ENCODE measurements at regions not wholly inside any gene's neighbourhood (a gene's known extent, or its start where the extent isn't known, plus 50 kb on each side); places are given as distances from the start of the nearest gene placed in this dataset.

GRCh38 chr11:11076276-11076675 lies 218.4 kb upstream of the ZBED5 start:
- DNase-seq: no peak

GRCh38 chr11:11075515-11076171 lies 217.8 kb upstream of the ZBED5 start:
- no peak for DNase-seq

- DNase-seq: no peak
Measured at GRCh38 chr11:11074686-11075335, 217.0 kb upstream of the ZBED5 start.

GRCh38 chr11:11073996-11074395 lies 216.1 kb upstream of the ZBED5 start:
- DNase-seq: no peak

DNA sequence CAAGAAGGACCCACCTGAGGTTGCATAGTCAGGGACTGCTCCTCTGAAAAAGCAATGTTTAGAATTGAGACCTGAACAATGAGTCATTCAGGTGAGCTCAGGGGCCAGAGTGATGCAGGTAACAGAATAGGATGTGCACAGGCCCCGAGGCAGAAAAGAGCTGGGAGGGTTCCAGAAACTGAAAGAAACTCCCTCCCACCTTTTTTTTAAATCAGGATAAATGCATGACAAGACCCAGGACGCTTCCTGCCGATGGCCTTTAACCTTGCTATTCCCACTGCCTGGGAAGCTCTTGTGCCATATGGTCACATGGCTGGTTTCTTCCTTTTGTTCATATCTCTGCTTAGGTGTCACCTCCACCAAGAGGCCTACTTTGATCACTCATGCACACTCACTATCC lies 214.2 kb upstream of the ZBED5 start:
- DNase-seq: no peak

DNA sequence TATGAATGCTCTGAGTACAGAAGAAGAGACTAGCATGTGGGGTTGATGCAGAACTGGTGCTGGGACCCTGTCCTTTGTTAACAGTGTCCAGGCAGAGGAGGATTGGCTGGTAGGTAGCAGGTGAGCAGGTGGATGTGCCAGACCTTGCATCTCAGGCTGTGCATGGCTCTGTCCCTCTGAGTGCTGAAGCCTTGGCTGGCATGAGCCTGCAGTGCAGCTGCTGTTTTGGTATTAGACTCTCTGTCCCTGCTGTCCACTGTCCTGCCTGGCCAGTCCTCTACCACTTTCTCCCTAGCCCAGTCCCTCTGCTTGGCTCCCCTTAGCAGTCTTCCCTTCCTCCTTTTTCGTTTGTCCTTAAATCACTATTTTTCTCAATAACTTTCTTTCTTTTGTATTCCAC lies 213.6 kb upstream of the ZBED5 start:
- DNase-seq: no peak

DNA sequence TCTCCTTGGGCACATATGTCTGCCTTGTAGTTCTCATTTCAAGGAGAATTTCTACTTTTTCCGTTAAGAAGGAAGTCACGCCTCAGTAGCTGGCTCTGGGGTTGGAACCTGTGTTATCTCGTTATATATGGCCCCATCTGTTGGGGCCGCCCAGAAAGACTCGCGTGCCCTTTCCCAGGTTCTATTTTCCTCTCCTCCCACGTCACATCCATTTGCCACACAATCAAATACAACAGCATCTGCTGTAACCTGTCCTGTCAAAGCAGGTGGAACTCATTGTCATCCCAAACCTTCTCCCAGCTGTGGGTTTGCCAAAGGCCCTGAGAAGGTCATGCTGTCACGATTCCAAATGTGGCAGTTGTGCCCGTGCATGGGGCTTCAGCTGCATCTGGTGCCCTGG lies 213.1 kb upstream of the ZBED5 start:
- no peak for DNase-seq

DNA sequence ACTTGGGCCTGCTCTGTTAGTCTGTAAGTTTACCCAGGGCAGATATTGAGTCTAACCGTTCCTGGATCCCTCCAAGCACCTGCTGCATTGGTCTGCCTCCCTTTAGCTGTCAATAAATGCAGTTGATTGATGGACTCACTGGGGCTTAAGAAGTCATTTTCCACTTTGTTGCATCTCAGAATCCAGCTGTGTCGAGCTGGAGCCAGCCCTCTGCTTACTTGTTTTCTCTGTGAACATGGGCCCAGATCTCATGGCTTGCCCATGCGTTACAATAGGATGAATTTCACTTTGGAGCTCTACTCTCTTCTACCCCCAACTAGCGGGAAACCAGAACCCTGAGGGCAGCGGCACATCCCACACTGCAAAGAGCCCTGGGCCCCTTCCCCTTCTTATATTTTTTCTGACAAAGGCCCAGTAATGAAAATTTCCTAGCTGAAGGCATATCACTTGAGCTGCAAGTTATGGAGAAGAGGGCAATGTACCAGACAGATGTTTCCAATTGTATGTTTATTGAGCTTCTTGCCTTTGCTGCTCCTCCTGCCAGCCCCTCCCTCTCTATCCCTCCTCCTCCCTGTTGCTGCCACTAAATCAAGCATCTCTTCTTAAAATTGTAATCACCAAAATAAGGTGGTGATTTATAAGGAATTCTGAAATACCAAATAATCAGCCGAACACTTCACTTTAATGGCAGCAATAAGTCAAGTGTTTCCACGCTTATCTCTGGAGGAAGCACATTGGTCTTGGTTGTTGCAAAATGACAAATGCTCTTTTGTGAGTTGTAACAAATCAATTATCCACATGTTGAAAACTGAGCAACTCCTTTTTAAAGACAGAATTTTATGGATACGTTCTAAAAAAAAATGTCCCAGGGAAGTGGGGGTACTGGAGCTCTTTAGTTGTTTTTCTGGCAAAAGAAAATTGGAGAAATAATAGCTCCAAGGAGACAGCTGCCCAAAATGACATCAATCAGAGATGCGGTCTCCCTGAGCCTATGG lies 212.3 kb upstream of the ZBED5 start:
- DNase-seq: no peak

DNA sequence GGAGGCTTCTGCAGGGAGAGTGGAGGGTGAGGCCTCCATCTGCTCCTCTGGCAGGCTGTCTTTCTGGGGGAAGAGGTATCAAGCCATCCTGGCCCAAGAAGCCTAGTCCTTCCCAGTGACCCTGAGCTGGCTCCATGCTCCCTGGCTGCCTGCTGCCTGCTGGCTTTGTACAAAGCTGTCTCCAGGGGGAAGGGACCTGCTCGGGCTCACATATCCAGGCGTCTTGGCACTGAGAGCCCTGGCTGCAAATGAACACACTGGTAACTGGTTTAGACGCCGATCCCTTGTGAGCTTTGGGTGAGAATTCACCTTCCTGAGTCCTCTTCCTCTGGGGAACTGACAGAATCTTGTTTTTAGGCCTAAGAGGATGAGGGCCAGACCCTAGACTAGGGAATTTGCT lies 210.3 kb upstream of the ZBED5 start:
- DNase-seq: no peak

- no peak for DNase-seq
Measured at GRCh38 chr11:11065396-11065795, 207.5 kb upstream of the ZBED5 start.

DNA sequence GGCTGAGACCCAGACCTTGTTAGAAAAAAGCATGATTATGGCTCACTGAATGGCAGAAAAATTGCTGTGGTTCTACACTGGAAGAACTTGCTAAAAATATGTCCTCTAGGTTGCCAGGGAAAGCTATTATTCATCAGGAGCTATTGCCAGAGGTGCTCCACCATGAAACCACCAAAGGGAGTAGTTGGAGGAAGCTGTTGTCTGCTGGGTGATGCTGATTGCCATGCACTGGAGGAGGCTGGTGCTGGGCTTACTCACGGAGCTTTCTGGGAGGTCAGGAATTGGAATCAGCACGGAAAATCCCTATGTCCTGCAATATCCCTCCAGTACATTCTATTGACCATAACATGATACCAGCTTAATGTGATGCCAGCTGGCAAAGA lies 199.6 kb upstream of the ZBED5 start:
- DNase-seq: no peak

DNA sequence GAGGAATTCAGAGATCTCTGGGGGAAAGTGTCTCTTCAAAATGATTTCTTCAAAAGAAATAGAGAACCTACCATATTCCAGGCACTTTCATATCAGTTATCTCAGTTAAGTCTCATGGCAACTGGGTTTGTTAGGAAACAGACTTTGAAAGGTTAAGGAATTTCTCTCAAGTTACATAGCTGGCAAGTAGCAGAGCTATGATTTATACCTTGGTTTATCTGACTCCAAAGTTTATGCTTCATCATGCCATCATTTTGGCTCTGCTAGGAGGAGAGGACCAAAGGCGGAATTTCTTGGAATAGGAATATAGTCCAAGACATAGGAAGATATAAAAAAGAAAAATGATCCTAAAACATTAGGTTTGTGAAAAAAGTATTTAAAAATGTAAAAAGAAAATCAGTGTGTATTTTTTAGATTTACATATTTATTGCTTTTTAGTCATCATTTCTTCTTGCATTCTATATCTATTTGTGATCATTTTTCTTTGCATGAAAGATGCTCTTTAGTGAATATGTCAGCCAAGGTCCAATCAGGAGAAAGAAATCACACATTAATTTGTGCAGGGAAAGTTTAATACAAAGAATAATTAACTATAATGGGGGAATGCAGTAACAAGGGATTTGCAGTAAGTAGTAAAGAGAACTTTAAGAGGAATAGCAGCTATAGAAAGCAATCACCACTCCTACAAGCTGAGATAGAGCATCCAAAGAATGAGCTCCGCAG lies 199.1 kb upstream of the ZBED5 start:
- no peak for DNase-seq

GRCh38 chr11:11056316-11056715 lies 198.5 kb upstream of the ZBED5 start:
- no peak for DNase-seq

GRCh38 chr11:11047851-11048610 lies 190.2 kb upstream of the ZBED5 start:
- DNase-seq: no peak

- no peak for DNase-seq
Measured at GRCh38 chr11:11046781-11047180, 188.9 kb upstream of the ZBED5 start.

- DNase-seq: no peak
Measured at GRCh38 chr11:11045156-11045930, 187.5 kb upstream of the ZBED5 start.

DNA sequence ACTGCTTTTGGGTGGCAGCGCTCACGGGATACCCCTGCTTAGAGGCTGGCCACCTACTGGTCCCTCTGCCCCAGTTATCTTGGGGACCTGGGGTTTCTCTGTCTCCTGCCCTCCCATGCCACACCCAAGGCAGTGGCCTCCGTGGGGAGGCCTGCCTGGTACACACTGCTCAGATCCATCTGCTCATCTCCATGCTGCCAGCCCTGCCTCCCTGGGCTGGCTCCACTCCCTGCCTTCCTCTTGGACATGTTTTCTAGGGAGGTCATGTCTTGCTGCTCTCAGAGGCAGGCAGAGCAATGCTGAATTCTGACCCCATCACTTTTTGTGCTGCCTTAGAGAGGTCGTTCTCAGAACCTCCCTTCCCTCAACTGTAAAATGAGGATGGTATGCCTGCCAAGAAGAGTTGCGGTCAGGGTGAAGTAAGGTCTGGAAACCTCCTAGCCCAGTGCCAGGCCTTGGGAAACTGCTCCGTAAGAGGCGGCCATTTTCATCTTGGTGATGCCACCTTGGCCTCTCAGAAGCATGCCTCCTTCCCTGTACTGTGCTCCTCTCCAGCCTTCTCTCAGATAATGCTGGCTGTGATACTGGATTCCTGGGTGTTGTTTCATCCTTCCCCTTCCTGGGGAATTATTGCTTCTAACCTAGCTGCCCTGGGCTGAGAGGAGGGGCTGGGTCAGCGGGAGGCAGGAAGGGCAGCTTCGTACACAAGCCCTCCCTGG lies 186.4 kb upstream of the ZBED5 start:
- no peak for DNase-seq

DNA sequence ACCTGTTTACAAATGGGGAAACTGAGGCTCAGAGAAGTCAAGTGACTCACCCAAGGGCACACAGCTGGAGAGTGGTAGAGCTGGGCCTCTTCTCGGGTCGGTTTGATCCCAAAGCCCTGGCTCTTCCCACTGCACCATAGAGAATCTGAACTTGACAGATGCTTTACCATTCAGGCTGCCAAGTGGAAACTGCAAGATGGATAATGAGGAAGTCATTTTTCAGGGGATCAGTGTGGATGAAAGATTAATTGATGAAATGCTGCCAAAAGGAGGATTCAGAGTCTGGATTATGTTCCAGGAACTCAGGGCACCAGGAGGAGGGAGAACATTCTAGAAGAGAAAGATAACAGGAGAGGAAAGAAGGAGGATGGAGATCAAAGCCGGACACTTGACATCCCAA lies 185.9 kb upstream of the ZBED5 start:
- no peak for DNase-seq

GRCh38 chr11:11039208-11039965 lies 181.5 kb upstream of the ZBED5 start:
- no peak for DNase-seq

DNA sequence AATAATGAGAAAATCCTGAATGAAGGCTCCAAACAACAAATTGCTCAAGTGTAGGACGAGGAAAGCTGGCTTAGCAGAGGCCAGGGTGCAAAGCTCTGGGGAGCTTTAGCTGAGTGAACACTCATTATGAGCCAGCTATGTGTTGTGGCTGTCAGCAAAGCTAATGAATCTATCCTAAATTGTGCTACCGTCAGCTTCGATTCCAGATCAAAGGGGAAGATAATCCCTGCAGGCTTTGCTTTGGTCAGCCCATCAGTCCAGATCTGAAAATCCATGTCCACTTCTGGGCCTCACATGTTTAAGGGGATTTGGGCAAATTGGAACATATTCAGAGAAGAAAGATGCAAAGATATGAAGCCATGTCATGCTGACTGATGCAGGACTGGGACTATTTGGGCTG lies 180.9 kb upstream of the ZBED5 start:
- no peak for DNase-seq

Measured in activated gamma-delta T cell treated with Interleukin-2 at 50 U/mL for 16 hours (primary cell).